ENCODE measurements at regions not wholly inside any gene's neighbourhood (a gene's known extent, or its start where the extent isn't known, plus 50 kb on each side); places are given as distances from the start of the nearest gene placed in this dataset.

DNA sequence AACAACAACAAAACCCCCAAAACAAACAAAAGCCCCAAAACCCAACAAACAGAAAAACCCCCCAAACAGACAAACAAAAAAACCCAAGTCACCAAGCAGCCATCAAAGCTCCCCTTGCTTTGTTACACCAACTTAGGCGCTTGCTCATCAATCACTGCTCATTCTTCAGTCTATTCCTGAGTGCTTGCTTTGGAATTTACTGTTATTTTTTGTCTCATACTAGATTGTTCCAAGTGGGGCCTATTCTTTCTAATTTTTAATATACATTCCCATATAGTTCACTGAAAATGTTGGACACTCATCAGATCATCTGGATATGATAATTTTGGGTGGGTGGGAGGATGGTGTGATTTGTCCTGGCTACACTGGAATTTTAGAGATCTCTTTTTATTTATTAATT, 126.0 kb upstream of the JCAD start:
- Mint-ChIP-seq H3K9me3 (no peaks in the 10 kb centered on the region), H3K27me3 (no peaks in the 10 kb centered on the region), H3K4me1 (ENCODE audit: unreplicated experiment) (peaks cover 33% of the 10 kb centered on the region), H3K36me3 (no peaks in the 10 kb centered on the region), H3K27ac (no peak overlapping the region), H3K4me3 (no peak overlapping the region)
- TF ChIP-seq, protein P1, sequence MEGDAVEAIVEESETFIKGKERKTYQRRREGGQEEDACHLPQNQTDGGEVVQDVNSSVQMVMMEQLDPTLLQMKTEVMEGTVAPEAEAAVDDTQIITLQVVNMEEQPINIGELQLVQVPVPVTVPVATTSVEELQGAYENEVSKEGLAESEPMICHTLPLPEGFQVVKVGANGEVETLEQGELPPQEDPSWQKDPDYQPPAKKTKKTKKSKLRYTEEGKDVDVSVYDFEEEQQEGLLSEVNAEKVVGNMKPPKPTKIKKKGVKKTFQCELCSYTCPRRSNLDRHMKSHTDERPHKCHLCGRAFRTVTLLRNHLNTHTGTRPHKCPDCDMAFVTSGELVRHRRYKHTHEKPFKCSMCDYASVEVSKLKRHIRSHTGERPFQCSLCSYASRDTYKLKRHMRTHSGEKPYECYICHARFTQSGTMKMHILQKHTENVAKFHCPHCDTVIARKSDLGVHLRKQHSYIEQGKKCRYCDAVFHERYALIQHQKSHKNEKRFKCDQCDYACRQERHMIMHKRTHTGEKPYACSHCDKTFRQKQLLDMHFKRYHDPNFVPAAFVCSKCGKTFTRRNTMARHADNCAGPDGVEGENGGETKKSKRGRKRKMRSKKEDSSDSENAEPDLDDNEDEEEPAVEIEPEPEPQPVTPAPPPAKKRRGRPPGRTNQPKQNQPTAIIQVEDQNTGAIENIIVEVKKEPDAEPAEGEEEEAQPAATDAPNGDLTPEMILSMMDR (conservative IDR thresholded peaks at IDR 0.05): no peak
- DNase-seq (ENCODE audit: extremely low spot score, unreplicated experiment): no peak

DNA sequence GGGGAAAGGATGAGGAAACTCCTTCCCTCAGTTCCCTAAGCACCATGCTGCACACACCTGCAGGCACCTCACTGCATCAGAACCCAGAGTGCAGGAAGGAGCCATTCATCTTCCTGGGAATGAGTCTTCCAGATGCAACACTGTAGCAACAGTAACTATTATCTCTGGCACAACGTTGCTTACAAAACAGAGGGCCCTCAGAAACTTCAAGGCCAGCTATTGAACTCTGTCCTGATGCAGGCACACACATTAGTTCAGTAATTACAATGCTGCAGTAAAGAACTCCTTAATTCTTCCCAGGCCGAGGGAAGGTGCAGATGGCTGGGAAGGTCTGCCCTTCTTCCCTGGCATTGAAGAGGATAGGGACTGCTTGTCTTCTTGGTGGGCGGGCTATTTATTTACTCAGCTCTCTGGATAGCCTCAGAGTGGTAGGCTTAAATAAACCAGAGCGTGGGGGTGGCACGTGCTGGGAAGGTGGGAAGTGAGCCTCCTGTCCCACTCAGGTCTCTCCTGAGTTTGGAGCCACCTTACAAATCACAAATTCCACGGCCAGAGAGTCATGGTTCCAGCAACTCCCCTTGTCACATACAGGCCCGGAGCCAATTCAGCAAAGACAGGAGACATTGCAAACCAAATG, 125.1 kb upstream of the JCAD start:
- peaks cover 33% of the 10 kb centered on the region for H3K4me1 Mint-ChIP-seq (ENCODE audit: unreplicated experiment)

DNA sequence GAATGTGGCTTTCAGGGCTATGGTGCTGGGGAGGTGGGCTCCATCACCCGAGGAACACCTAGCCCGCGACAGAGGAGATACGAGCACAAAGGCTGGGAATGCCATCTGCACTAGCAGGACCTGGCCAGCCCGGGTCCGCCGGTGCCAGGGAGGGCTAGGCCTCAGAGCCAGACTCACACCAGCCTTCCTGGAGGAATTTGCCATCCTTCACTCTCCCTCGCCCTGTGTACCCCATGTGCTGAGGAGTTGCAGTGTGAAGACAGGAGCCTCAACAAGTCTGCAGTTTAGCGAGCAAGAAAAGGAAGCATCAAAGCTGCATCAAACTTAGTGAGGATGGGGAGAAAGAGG, 123.6 kb upstream of the JCAD start:
- H3K9me3 Mint-ChIP-seq: no peaks in the 10 kb centered on the region
- H3K4me3 Mint-ChIP-seq: peak overlapping the region; percentile 27
- no peak for DNase-seq (ENCODE audit: extremely low spot score, unreplicated experiment)
- no peaks in the 10 kb centered on the region for H3K27me3 Mint-ChIP-seq
- H3K4me1 Mint-ChIP-seq (ENCODE audit: unreplicated experiment): peaks cover 31% of the 10 kb centered on the region
- TF ChIP-seq, protein P1 (conservative IDR thresholded peaks at IDR 0.05): no peak
- H3K27ac Mint-ChIP-seq: peak overlapping the region; percentile 70
- H3K36me3 Mint-ChIP-seq: no peaks in the 10 kb centered on the region

More for the DNA sequence above, 125.1 kb upstream of the JCAD start:
- no peaks in the 10 kb centered on the region for H3K36me3 Mint-ChIP-seq
- H3K27me3 Mint-ChIP-seq: no peaks in the 10 kb centered on the region
- DNase-seq (ENCODE audit: extremely low spot score, unreplicated experiment): no peak
- no peak overlapping the region for H3K27ac Mint-ChIP-seq
- no peak overlapping the region for H3K4me3 Mint-ChIP-seq
- no peaks in the 10 kb centered on the region for H3K9me3 Mint-ChIP-seq
- TF ChIP-seq, protein P1 (conservative IDR thresholded peaks at IDR 0.05): no peak

DNA sequence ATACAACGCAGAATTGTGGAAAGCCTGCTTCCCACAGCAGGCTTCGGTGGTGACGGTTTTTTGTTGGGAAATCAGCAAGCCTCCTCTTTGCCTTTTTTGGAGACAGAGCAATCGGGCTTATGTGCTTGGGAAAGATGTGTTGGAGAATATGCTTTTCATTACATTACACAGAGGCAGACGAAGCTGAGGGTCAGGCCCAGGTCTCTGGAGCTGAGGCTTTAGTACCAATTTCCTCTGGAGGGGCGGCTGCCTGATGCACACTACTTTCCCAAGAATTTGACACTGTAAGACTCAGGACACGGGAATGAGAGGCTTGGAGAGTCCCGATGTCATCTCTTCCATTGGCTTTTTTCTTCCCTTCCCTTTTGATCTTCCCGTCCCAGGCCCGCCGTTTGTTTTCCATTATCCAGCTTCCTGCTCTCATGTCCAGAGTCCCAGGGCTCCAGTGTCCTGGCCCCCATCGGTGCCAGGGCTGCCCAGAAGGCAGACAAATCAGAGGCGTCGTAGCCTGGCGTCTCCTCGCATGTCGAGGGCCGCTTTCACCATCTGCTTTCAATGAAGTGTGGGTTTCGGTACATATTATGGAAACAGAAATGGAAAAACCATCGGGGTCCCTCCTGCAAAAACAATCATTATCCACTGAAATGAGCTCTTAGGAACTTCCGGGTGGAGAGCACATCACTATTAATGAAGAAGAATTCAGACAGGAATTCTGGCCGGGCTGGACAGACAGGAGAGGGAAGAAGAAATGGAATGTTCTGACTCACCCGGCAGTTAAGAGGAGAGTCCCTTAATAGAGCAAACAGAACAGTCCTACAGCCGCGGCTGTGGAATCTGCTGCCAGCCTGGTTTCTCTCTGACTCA, 123.0 kb upstream of the JCAD start:
- peak overlapping the region; percentile 27 for H3K4me3 Mint-ChIP-seq
- TF ChIP-seq, protein P1 (conservative IDR thresholded peaks at IDR 0.05): no peak
- peak overlapping the region; percentile 70 for H3K27ac Mint-ChIP-seq
- DNase-seq (ENCODE audit: extremely low spot score, unreplicated experiment): no peak
- no peaks in the 10 kb centered on the region for H3K36me3 Mint-ChIP-seq
- H3K27me3 Mint-ChIP-seq: no peaks in the 10 kb centered on the region
- H3K4me1 Mint-ChIP-seq (ENCODE audit: unreplicated experiment): peaks cover 30% of the 10 kb centered on the region
- no peaks in the 10 kb centered on the region for H3K9me3 Mint-ChIP-seq

DNA sequence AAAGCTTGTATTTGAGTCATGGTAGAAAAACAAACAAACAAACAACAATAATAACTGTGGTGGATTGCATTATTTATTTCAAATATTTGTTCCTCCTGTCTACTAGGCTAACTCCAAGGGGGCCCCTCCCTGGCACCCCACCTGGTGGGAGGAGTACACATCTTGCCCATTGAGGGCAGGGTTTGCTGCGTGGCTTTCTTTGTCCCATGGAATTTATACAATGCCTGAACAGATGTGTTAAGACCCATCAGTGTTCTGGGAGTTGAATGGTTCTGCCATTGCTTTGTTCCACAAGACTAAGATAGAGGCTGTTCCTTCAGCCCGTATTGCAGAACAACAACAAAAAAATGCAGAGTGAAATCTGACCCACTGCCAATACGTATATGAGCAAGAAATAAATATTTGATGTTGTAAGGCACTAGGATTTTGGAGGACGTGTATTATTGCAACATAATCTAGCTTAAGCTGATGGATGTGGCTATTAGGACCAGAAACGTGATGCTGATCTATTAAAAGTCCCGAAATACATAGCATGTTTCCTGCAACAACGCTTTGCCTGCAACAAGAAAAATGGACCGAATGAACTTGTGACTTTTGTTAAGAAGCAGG, 119.1 kb upstream of the JCAD start:
- H3K9me3 Mint-ChIP-seq: no peaks in the 10 kb centered on the region
- H3K27ac Mint-ChIP-seq: no peak overlapping the region
- TF ChIP-seq, protein P1 (conservative IDR thresholded peaks at IDR 0.05): no peak
- peaks cover 36% of the 10 kb centered on the region for H3K4me1 Mint-ChIP-seq (ENCODE audit: unreplicated experiment)
- DNase-seq (ENCODE audit: extremely low spot score, unreplicated experiment): no peak
- no peak overlapping the region for H3K4me3 Mint-ChIP-seq
- no peaks in the 10 kb centered on the region for H3K36me3 Mint-ChIP-seq
- H3K27me3 Mint-ChIP-seq: no peaks in the 10 kb centered on the region

Measured in type B pancreatic cell (in vitro differentiated cells).